ENCODE measurements at regions not wholly inside any gene's neighbourhood (a gene's known extent, or its start where the extent isn't known, plus 50 kb on each side); places are given as distances from the start of the nearest gene placed in this dataset.

- TF ChIP-seq TAF1 (IDR thresholded peaks at IDR 0.05; ENCODE audit: borderline replicate concordance, insufficient read depth, low read length) (no peak), REST (IDR thresholded peaks at IDR 0.05; ENCODE audit: insufficient read depth in 1 of 2, low read depth in 2 of 2, low read length in 2 of 2) (no peak), FOXP2 (optimal IDR thresholded peaks at IDR 0.05; ENCODE audit: borderline replicate concordance, extremely low read depth, extremely low read length, insufficient read depth) (no peak), POLR2AphosphoS5 (IDR thresholded peaks at IDR 0.05; ENCODE audit: low read depth, low read length) (no peak), SIN3A (IDR thresholded peaks at IDR 0.05; ENCODE audit: borderline replicate concordance, insufficient read depth, low read length) (no peak)
Measured at GRCh38 chr3:150277444-150277843, 130.7 kb upstream of the TSC22D2 start.

GRCh38 chr3:150275941-150276340 lies 132.2 kb upstream of the TSC22D2 start:
- TF ChIP-seq TAF1 (IDR thresholded peaks at IDR 0.05; ENCODE audit: borderline replicate concordance, insufficient read depth, low read length), result no peak
- TF ChIP-seq REST (IDR thresholded peaks at IDR 0.05; ENCODE audit: insufficient read depth in 1 of 2, low read depth in 2 of 2, low read length in 2 of 2), result no peak
- TF ChIP-seq FOXP2 (optimal IDR thresholded peaks at IDR 0.05; ENCODE audit: borderline replicate concordance, extremely low read depth, extremely low read length, insufficient read depth), result no peak
- no peak for TF ChIP-seq POLR2AphosphoS5 (IDR thresholded peaks at IDR 0.05; ENCODE audit: low read depth, low read length)
- no peak for TF ChIP-seq SIN3A (IDR thresholded peaks at IDR 0.05; ENCODE audit: borderline replicate concordance, insufficient read depth, low read length)

DNA sequence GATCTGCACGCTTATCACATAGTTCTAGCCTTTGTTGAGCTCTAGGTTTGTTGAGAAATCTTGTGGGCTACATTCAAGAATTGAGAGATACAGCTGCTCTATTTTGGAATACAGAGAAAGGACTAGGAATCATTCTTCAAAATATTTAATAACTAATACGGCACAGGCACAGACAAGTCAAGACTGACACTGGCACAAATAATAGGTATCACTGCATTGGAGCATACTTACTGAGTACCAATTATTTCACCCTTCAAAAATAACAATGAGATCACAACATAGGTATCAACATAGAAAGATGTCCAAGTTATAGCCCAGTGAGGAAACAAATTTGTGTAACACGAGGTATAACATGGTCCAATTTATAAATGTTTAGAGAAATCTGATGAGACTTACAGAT lies 133.7 kb upstream of the TSC22D2 start:
- TF ChIP-seq FOXP2 (optimal IDR thresholded peaks at IDR 0.05; ENCODE audit: borderline replicate concordance, extremely low read depth, extremely low read length, insufficient read depth) (no peak), SIN3A (IDR thresholded peaks at IDR 0.05; ENCODE audit: borderline replicate concordance, insufficient read depth, low read length) (no peak), REST (IDR thresholded peaks at IDR 0.05; ENCODE audit: insufficient read depth in 1 of 2, low read depth in 2 of 2, low read length in 2 of 2) (no peak), POLR2AphosphoS5 (IDR thresholded peaks at IDR 0.05; ENCODE audit: low read depth, low read length) (no peak), TAF1 (IDR thresholded peaks at IDR 0.05; ENCODE audit: borderline replicate concordance, insufficient read depth, low read length) (no peak)

DNA sequence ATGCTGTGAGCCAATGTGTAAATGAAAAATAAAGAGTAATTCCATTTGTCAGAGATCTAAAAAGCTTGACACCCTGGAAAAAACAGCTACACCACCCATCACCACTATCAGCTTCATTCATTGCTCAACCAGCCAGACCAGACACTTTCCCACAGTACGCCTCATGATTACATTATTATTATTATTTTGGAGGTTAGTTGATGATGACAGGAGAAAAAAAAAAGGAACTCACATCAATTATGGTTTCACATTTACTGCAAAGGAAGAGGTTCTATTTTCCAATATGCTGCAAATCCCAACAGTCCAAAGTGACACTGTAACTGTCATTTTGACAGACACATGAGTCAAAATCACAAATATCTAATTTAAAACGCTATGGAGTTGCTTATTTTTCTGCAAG lies 134.7 kb upstream of the TSC22D2 start:
- TF ChIP-seq TAF1 (IDR thresholded peaks at IDR 0.05; ENCODE audit: borderline replicate concordance, insufficient read depth, low read length), result no peak
- TF ChIP-seq REST (IDR thresholded peaks at IDR 0.05; ENCODE audit: insufficient read depth in 1 of 2, low read depth in 2 of 2, low read length in 2 of 2), result no peak
- no peak for TF ChIP-seq POLR2AphosphoS5 (IDR thresholded peaks at IDR 0.05; ENCODE audit: low read depth, low read length)
- no peak for TF ChIP-seq SIN3A (IDR thresholded peaks at IDR 0.05; ENCODE audit: borderline replicate concordance, insufficient read depth, low read length)
- TF ChIP-seq FOXP2 (optimal IDR thresholded peaks at IDR 0.05; ENCODE audit: borderline replicate concordance, extremely low read depth, extremely low read length, insufficient read depth), result no peak

- no peak for TF ChIP-seq POLR2AphosphoS5 (IDR thresholded peaks at IDR 0.05; ENCODE audit: low read depth, low read length)
- no peak for TF ChIP-seq REST (IDR thresholded peaks at IDR 0.05; ENCODE audit: insufficient read depth in 1 of 2, low read depth in 2 of 2, low read length in 2 of 2)
- TF ChIP-seq SIN3A (IDR thresholded peaks at IDR 0.05; ENCODE audit: borderline replicate concordance, insufficient read depth, low read length), result no peak
- no peak for TF ChIP-seq FOXP2 (optimal IDR thresholded peaks at IDR 0.05; ENCODE audit: borderline replicate concordance, extremely low read depth, extremely low read length, insufficient read depth)
- TF ChIP-seq TAF1 (IDR thresholded peaks at IDR 0.05; ENCODE audit: borderline replicate concordance, insufficient read depth, low read length), result no peak
Measured at GRCh38 chr3:150271591-150271960, 136.5 kb upstream of the TSC22D2 start.

Data from PFSK-1 (cell line).